ENCODE measurements at regions not wholly inside any gene's neighbourhood (a gene's known extent, or its start where the extent isn't known, plus 50 kb on each side); places are given as distances from the start of the nearest gene placed in this dataset.

GRCh38 chr9:90419221-90419851 lies 223.3 kb downstream of the DIRAS2 start:
- no peak for DNase-seq (ENCODE audit: low spot score)

GRCh38 chr9:90420211-90420610 lies 222.4 kb downstream of the DIRAS2 start:
- DNase-seq (ENCODE audit: low spot score) = no peak

- DNase-seq (ENCODE audit: low spot score) = no peak
These were observed 221.7 kb downstream of the DIRAS2 start for GRCh38 chr9:90420768-90421513.

GRCh38 chr9:90421786-90422185 lies 220.8 kb downstream of the DIRAS2 start:
- no peak for DNase-seq (ENCODE audit: low spot score)

DNA sequence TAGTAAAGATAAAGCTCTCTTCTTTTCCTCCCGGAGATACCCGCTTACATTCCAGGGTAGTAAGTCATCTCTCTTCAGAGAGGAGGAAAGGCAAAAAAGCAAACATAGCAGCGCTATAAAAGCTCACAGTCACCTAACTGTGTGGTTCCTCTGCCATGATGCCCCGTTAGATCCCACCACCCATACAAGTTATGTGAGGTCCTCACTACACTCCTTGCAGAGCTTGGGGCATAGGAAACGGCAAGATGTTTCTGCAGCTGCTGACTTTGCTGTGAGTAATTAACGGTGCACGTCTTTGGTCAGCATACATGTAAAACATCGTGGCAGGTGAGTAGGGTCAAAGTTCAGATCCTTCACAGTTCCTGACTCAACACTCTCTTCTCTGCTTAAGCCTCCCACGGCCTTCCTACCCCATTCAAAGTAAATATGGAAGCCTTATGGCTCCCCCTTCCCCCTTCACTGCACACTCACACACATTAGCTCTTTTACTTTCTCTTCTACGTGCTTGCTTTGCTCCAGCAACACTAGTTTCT lies 218.9 kb downstream of the DIRAS2 start:
- peak; percentile 41 for DNase-seq (ENCODE audit: low spot score)

DNA sequence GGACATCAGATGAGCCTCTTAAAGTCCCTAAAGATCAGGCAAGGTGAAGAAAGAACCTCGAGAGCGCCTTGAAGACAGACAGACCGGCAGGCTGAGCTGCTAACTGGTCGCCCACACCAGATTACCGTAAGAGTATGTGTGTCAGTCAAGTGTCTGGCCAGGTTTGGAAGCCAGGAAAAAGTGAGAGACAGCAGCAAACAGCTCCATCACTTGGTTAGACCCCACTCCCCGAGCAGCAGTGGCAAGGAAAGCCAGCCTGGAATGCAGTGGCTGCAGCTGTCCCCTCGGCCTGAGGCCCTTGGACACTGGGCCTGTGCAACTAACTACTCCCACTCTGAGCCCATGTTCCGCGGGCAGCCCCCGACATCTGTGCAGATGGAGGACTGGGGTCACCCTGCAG lies 214.1 kb downstream of the DIRAS2 start:
- DNase-seq (ENCODE audit: low spot score) = no peak

DNA sequence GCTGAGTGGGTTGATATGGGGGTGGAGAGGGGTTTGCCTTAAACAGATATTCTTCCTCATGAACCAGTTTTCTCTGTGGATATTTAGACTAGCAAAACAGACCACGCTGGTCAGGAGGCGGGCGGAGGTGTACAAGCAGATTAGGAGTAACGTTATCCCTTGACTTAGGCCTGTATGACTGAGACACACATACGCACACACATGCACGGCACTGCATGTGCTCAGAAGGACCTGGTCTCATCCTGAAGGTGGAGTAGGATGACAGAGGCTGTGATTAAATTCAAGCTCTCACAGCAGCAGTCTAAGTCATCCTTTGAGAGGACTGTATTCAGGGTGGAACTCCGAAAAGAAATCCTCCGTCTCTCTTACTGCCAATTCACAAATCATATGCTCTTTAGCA lies 209.7 kb downstream of the DIRAS2 start:
- peak; percentile 17 for DNase-seq (ENCODE audit: low spot score)

DNA sequence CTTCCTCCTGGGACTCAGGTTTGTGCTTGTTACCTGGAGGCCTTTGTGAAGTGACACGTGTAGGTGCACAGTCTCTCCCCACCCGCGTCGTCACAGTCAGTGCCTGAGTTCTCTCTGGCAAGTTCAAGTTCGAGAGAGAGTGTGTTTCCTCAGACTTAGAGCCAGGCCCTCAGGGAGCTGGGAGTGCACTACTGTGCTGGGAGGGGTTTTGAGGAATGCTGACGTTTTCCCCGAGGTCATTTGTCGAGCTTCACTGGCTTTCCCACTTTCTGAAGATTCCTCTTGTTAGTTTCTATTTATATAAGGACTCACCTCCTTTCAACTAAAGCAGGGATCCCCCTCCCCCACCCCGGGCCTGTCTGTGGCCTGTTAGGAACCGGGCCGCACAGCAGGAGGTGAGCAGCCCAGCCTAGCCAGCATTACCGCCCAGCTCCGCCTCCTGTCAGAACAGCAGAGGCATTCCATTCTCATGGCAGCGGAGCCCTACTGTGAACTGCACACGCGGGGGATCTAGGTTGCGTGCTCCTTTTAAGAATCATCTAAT lies 209.2 kb downstream of the DIRAS2 start:
- peak; percentile 57 for DNase-seq (ENCODE audit: low spot score)

- DNase-seq (ENCODE audit: low spot score) = peak; percentile 72
These were observed 200.8 kb downstream of the DIRAS2 start for GRCh38 chr9:90441814-90442213.

DNA sequence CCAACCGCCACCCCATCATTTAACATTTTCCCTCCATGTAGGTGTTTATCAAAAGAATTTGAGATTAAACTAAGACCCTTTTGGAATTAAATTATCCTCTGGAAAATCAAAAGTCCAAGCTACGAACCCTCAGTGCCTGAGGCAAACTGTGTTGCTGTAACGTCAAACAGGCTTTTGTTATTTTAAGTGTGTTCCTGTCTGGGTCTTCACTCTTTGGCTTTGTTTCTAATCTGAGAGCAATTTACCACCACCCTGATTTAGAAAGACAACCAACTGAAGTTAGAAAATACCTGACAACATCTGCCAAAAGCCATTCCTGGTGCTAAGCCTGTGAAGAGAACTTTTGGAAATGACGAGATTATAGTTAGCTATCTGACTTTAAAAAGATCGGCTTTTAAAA lies 199.9 kb downstream of the DIRAS2 start:
- DNase-seq (ENCODE audit: low spot score) = no peak

GRCh38 chr9:90444609-90445204 lies 197.9 kb downstream of the DIRAS2 start:
- DNase-seq (ENCODE audit: low spot score) = no peak

- no peak for DNase-seq (ENCODE audit: low spot score)
These were observed 197.2 kb downstream of the DIRAS2 start for GRCh38 chr9:90445391-90445790.

DNA sequence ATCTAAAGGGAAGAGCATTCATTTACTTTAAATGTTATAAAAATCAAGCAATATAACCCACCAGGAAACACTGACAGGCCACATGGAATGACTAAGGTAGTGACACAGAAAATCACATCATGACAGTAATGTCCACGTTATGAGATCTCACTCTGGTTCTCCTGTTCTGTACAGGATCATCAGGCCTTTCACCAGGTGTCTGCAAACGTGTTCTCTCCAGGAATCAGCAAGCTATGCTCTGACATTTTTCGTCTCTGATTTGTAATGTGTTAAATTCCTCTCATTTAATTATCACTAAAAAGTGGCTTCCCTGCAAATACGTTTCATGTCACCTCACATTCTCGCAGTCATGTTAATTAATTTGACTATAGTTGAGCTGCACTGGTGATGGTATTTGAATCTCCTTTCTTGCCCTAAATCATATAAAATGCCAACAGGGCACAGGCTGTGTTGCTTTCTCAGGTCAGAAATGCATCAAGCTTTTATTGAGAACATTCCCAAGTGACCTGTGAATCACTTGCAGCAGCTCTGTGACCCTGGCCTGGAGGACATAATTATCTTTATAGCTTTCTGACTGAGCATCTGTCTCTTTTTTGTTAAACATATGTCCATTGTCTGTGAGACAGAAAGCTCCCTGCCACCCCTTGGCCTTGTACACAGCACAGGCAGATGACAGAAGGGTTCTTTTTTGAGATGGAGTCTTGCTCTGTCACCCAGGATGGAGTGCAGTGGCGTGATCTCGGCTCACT lies 196.2 kb downstream of the DIRAS2 start:
- DNase-seq (ENCODE audit: low spot score) = no peak

- DNase-seq (ENCODE audit: low spot score) = no peak
These were observed 194.9 kb downstream of the DIRAS2 start for GRCh38 chr9:90447773-90448172.

- peak; percentile 44 for DNase-seq (ENCODE audit: low spot score)
These were observed 193.3 kb downstream of the DIRAS2 start for GRCh38 chr9:90449213-90449925.

DNA sequence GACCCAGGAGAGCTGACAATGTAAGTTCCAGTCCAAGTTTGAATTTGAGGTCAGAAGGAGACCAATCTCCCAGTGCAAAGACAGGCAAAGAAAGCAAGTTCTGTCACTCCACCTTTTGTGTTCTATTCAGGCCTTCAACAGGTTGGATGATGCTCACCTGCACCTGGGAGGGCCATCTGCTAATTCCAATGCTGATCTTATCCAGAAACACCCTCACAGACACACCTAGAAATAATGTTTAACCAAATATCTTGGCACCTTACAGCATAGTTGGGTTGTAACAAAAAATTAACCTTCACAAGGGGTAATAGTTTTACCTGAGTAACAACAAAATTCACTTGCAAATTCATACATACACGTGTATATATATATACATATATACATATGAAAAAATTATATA lies 190.8 kb downstream of the DIRAS2 start:
- DNase-seq (ENCODE audit: low spot score) = no peak

DNA sequence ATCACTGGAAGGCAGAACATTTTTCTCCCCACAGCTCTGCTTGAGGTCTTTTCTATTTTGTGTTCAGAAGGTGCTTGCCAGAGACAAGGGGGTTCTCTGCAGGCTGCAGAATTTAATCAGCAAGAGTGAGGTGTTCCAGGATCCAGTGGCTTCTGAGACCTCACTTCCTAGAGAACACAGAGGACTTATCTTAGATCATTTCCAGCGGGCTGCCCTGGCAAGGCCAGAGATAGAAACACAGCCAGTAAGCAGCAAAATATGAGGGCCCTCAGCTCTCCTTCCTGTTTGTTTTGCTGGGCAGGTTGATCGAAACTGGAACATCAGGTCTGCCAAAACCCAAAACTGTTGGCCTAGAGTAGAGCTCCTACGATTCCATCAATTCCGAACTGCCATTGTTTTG lies 187.3 kb downstream of the DIRAS2 start:
- no peak for DNase-seq (ENCODE audit: low spot score)

DNA sequence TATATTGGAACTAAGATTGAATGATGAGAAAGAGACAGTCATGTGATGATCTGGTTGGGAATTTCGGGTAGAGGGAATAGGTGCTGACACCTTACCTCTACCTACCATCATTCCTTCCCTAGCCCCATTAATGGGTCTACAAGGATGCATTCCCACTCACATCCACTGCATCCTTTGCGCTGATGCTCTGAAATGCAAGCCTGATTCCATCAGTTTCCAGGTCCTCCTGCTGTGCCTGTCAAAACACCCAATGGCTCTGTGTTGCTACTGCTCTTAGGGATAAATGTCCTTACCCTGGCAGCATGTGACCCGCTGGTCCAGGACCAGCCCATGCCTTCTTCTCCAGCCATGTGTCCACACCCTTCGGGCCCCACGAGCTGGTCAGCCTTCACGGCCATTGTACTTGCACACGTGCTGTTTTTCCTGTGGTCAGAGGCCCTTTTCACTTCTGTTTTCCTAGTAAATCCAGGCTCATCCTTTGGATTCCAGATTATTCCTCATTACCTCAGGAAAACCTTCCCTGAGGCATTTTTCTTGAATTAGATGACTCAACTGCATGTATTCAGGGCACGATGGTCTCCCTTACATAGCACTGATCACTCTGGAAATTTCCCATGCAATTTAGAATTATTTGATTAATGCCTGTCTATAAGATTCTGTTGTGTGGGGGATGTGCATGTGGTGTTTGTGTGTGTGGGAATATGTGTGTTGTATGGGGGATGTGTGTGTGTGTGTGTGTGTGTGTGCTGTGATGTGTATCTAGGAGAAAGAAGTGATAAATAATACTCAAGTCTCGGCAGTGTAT lies 185.0 kb downstream of the DIRAS2 start:
- DNase-seq (ENCODE audit: low spot score) = no peak

DNA sequence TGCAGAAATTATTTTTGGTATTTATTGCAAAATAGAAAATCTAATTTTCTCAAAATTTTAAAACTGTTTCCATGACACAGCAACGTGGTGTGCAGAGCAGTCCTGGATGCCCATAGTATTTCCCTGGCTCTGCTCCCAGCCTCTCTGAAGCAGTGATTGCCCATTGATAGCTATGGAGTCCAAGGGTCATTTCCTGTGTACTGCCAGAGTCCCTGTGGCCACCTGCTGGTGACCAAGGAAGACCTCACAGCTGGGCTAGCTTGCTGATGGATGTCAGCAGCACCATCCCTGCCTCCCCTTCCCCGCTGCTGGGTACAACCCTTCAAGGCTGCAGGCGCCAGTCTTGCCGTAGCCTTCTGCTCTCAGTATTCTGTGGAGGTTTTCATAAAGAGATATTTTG lies 184.1 kb downstream of the DIRAS2 start:
- peak; percentile 61 for DNase-seq (ENCODE audit: low spot score)

- no peak for DNase-seq (ENCODE audit: low spot score)
These were observed 183.3 kb downstream of the DIRAS2 start for GRCh38 chr9:90459321-90459720.

DNA sequence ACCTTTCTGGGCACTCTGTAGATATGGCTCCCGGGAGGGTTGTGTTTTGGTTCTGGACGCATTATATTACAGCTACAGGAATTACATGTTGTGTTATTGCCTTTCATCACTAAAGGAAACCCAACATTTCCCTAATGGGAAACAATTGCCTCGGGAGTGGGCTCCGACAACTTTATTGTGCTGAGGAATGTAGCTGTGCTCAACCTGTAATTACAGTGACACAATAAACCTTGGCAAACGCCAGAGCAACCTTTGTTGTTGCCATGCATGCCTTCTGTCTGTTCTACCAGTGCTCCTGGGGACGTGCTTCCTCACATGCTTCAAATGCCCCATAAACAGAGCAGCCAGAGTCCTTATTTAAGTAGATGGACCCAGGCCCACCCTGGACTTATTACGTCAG lies 182.4 kb downstream of the DIRAS2 start:
- no peak for DNase-seq (ENCODE audit: low spot score)
